GM21526 (cell line): ENCODE measurements at regions not wholly inside any gene's neighbourhood (a gene's known extent, or its start where the extent isn't known, plus 50 kb on each side); places are given as distances from the start of the nearest gene placed in this dataset.

Experiments
- ATAC-seq: cut with Tn5 transposase; IDR thresholded peaks from one replicate; pipeline ENCODE4 v1.9.1; 2021; ENCODE audit warnings: moderate library complexity; ENCODE audit not compliant: unreplicated experiment, low FRiP score

GRCh38 chr3:127131424-127132170 is 61.3 kb upstream of the PRR23E start:
- no peak for ATAC-seq

GRCh38 chr3:127132876-127133275 is 60.1 kb upstream of the PRR23E start:
- ATAC-seq: no peak

GRCh38 chr3:127133971-127134370 is 59.0 kb upstream of the PRR23E start:
- ATAC-seq: no peak

- ATAC-seq: no peak
Observed at GRCh38 chr3:127134466-127134865, 58.5 kb upstream of the PRR23E start.

GRCh38 chr3:127134887-127135240 is 58.1 kb upstream of the PRR23E start:
- no peak for ATAC-seq

- ATAC-seq: no peak
Observed at GRCh38 chr3:127135241-127136023, 57.5 kb upstream of the PRR23E start.

- no peak for ATAC-seq
Observed at GRCh38 chr3:127136024-127136600, 56.8 kb upstream of the PRR23E start.

- ATAC-seq: no peak
Observed at GRCh38 chr3:127136706-127137105, 56.2 kb upstream of the PRR23E start.

GRCh38 chr3:127137113-127137512 is 55.8 kb upstream of the PRR23E start:
- ATAC-seq: no peak

- no peak for ATAC-seq
Observed at GRCh38 chr3:127137757-127138536, 55.0 kb upstream of the PRR23E start.

- ATAC-seq: no peak
Observed at GRCh38 chr3:127139601-127140500, 53.1 kb upstream of the PRR23E start.

GRCh38 chr3:127140501-127141460 is 52.1 kb upstream of the PRR23E start:
- ATAC-seq: no peak

- no peak for ATAC-seq
Observed at GRCh38 chr3:127141921-127142730, 50.8 kb upstream of the PRR23E start.
